Tibial nerve (tissue), 3 donors: ENCODE measurements at regions not wholly inside any gene's neighbourhood (a gene's known extent, or its start where the extent isn't known, plus 50 kb on each side); places are given as distances from the start of the nearest gene placed in this dataset.

ENCODE experiments used
- CTCF ChIP-seq, 5 experiments: fragments of 200-600 bp in 3 of 5; fragments of 450-650 bp in 2 of 5; sonication (generic) in 3 of 5; IDR thresholded peaks; one replicate each; pipeline ENCODE4 v1.5.1; 2016 to 2019; ENCODE audit warnings: antibody characterized with exemption in 5 of 5, mild to moderate bottlenecking in 3 of 5, moderate library complexity in 2 of 5
- POLR2A ChIP-seq, 2 donors: fragments of 450-650 bp; IDR thresholded peaks; one replicate each; pipeline ENCODE4 v1.6.1; 2017; ENCODE audit warnings: antibody characterized with exemption in 2 of 2, mild to moderate bottlenecking in 2 of 2, moderate library complexity in 2 of 2

DNA sequence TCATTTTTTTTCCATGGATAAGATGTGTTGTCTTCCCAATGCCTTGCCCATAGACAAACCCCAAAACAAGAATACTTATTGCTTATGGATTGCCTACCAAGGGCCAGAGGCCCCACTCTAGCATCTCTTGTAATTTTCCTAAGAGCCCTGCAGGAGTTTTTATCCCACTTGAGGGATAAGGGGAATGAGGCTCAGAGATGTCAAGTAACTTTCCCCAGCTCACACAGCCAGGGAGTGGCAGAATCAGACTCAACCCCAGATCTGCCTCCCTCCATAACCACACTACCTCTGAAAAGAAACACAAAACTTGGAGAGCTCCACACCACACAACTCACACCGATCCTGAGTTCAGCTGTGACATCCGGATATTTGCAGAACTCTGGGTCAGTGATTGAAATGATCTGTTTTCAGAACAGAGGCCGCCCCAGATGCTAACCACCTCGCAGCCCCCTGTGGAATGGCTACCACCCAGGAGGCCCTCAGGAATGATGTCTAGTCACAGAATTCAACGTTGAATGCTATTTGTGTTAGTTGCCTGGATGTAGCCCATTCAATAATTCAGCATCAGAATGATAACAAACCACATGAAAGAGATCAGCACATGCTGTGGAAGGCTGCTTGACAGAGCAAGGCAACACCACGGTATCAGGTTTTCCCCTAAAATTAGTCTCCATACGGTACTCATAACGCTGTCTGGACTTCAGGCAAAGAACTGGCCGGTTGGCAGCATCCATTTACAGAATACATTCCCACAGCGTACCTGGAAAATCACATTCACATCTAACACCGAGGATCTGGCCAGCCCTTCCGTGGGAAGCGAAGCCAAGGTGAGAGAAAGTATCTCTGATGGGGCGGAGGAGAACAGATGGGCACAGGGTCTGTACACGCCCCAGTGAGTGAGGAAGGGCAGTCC, 231.9 kb downstream of the TOMM20 start:
- TF ChIP-seq CTCF (IDR thresholded peaks at IDR 0.05) = no peak
- TF ChIP-seq POLR2A (IDR thresholded peaks at IDR 0.05) = no peak
